ENCODE measurements at regions not wholly inside any gene's neighbourhood (a gene's known extent, or its start where the extent isn't known, plus 50 kb on each side); places are given as distances from the start of the nearest gene placed in this dataset.

GRCh38 chr6:106869203-106869602 lies 105.3 kb downstream of the CD24 start:
- TF ChIP-seq CREB1 (CRISPR knock-in tag; IDR thresholded peaks at IDR 0.05; ENCODE audit: low read depth), result no peak
- no peak for TF ChIP-seq POLR2AphosphoS5 (IDR thresholded peaks at IDR 0.05; ENCODE audit: low read depth)
- TF ChIP-seq CTCF (conservative IDR thresholded peaks at IDR 0.05; ENCODE audit: low read depth in 2 of 2), result no peak
- no peak for TF ChIP-seq ZNF114 (CRISPR knock-in tag; IDR thresholded peaks at IDR 0.05)
- TF ChIP-seq JUNB (IDR thresholded peaks at IDR 0.05; ENCODE audit: unreplicated experiment), result no peak
- no peak for TF ChIP-seq ETS1 (IDR thresholded peaks at IDR 0.05)
- TF ChIP-seq REST (IDR thresholded peaks at IDR 0.05; ENCODE audit: unreplicated experiment), result no peak
- TF ChIP-seq EZH2 (IDR thresholded peaks at IDR 0.05; ENCODE audit: low read depth, unreplicated experiment), result no peak
- no peak for TF ChIP-seq EZH2phosphoT487 (IDR thresholded peaks at IDR 0.05; ENCODE audit: unreplicated experiment)
- no peak for TF ChIP-seq NANOG (IDR thresholded peaks at IDR 0.05; ENCODE audit: borderline replicate concordance)
- TF ChIP-seq ZNF331 (CRISPR knock-in tag; IDR thresholded peaks at IDR 0.05; ENCODE audit: low read depth), result no peak

Measured in GM23338 (cell line).